OCI-LY7 (cell line): ENCODE measurements at regions not wholly inside any gene's neighbourhood (a gene's known extent, or its start where the extent isn't known, plus 50 kb on each side); places are given as distances from the start of the nearest gene placed in this dataset.
"Not testable (repeated sequence)": the region's sequence is repeated elsewhere in the genome, so short reads cannot be mapped to it uniquely, and the experiment has no call there.

Experiments
- EZH2phosphoT487 ChIP-seq: fragments of 200-600 bp; sonication (generic); IDR thresholded peaks from 2 replicates; pipeline ENCODE4 v1.6.1; 2018; ENCODE audit warnings: low read depth, borderline replicate concordance, mild to moderate bottlenecking, mixed run types, antibody characterized with exemption, low read length, moderate library complexity, mixed read lengths
- TF ChIP-seq, protein P1 (sequence below): fragments of 200-600 bp; sonication (generic); conservative IDR thresholded peaks from 2 replicates; pipeline ENCODE4 v1.5.1; 2014; ENCODE audit warnings: mild to moderate bottlenecking, antibody characterized with exemption, low read length, moderate library complexity, mixed read lengths

DNA sequence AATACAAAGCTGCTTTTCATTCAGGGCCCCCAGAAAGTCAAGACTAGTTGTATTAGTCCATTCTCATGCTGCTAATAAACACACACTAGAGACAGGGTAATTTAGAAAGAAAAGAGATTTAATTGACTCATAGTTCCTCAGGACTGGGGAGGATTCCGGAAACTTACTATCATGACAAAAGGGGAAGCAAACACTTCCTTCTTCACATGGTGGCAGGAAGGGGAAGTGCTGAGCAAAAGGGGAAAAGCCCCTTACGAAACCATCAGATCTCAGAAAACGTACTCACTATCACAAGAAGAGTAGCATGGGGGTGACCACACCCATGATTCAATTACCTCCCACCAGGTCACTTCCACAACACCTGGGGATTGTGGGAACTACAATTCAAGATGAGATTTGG is 373.8 kb upstream of the FRG1 start:
- TF ChIP-seq, protein P1, sequence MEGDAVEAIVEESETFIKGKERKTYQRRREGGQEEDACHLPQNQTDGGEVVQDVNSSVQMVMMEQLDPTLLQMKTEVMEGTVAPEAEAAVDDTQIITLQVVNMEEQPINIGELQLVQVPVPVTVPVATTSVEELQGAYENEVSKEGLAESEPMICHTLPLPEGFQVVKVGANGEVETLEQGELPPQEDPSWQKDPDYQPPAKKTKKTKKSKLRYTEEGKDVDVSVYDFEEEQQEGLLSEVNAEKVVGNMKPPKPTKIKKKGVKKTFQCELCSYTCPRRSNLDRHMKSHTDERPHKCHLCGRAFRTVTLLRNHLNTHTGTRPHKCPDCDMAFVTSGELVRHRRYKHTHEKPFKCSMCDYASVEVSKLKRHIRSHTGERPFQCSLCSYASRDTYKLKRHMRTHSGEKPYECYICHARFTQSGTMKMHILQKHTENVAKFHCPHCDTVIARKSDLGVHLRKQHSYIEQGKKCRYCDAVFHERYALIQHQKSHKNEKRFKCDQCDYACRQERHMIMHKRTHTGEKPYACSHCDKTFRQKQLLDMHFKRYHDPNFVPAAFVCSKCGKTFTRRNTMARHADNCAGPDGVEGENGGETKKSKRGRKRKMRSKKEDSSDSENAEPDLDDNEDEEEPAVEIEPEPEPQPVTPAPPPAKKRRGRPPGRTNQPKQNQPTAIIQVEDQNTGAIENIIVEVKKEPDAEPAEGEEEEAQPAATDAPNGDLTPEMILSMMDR = not testable (repeated sequence)
- TF ChIP-seq EZH2phosphoT487 = not testable (repeated sequence)
